Liver (tissue), 8 donors: ENCODE measurements at regions not wholly inside any gene's neighbourhood (a gene's known extent, or its start where the extent isn't known, plus 50 kb on each side); places are given as distances from the start of the nearest gene placed in this dataset.

Experiments used
- DNase-seq: peaks from one replicate; pipeline ENCODE4 v3.0.0-alpha.2; 2017; ENCODE audit warnings: low spot score
- H3K27ac ChIP-seq, 2 donors: one replicate each; pipeline ENCODE4 v1.7.0; 2013; ENCODE audit warnings: inconsistent platforms in 2 of 2, low read length in 2 of 2, control low read depth in 1 of 2, low read depth in 1 of 2, mild to moderate bottlenecking in 1 of 2
- H3K27me3 ChIP-seq, 4 donors: one replicate each; pipeline versions ENCODE4 v1.6.1 to v1.7.0; 2013; ENCODE audit warnings: low read length in 3 of 4, inconsistent platforms in 1 of 4, mild to moderate bottlenecking in 1 of 4, moderate library complexity in 1 of 4; ENCODE audit not compliant: control insufficient read depth in 4 of 4, insufficient read depth in 4 of 4
- H3K36me3 ChIP-seq, 4 donors: one replicate each; pipeline versions ENCODE4 v1.6.1 to v1.7.0; 2013; ENCODE audit warnings: low read length in 3 of 4, mild to moderate bottlenecking in 3 of 4, low read depth in 1 of 4, moderate library complexity in 1 of 4; ENCODE audit not compliant: control insufficient read depth in 4 of 4, insufficient read depth in 3 of 4
- H3K4me1 ChIP-seq, 4 donors: one replicate each; pipeline versions ENCODE4 v1.6.1 to v1.7.0; 2013; ENCODE audit warnings: low read length in 3 of 4, mild to moderate bottlenecking in 3 of 4, moderate library complexity in 1 of 4; ENCODE audit not compliant: control insufficient read depth in 4 of 4, insufficient read depth in 4 of 4
- H3K4me3 ChIP-seq, 3 donors: one replicate each; pipeline versions ENCODE4 v1.6.1 to v1.7.0; 2013; ENCODE audit warnings: low read length in 3 of 3, control low read depth in 1 of 3, low read depth in 1 of 3, mild to moderate bottlenecking in 1 of 3
- H3K9ac ChIP-seq, 2 donors: one replicate each; pipeline ENCODE4 v1.7.0; 2013; ENCODE audit warnings: low read length in 2 of 2, mild to moderate bottlenecking in 2 of 2, moderate library complexity in 2 of 2, control low read depth in 1 of 2, low read depth in 1 of 2
- H3K9me3 ChIP-seq, 4 donors: one replicate each; pipeline versions ENCODE4 v1.6.1 to v1.7.0; 2013; ENCODE audit warnings: low read length in 3 of 4; ENCODE audit not compliant: control insufficient read depth in 4 of 4
- ATF3 ChIP-seq: IDR thresholded peaks from 2 replicates; pipeline ENCODE4 v1.6.1; 2016; ENCODE audit warnings: antibody characterized with exemption
- CTCF ChIP-seq: fragments of 150-350 bp; IDR thresholded peaks from 2 replicates; pipeline ENCODE4 v1.5.1; 2017; ENCODE audit warnings: improper control_type of control experiment, low read depth, low read length; ENCODE audit not compliant: missing input control
- EGR1 ChIP-seq, 2 donors: IDR thresholded peaks; 2 replicates each; pipeline ENCODE4 v1.6.1; 2016 to 2018; ENCODE audit warnings: antibody characterized with exemption in 2 of 2, low read depth in 2 of 2
- FOXA1 ChIP-seq: IDR thresholded peaks from 2 replicates; pipeline ENCODE4 v1.6.1; 2016; ENCODE audit warnings: antibody characterized with exemption
- FOXA2 ChIP-seq: IDR thresholded peaks from 2 replicates; pipeline ENCODE4 v1.6.1; 2016; ENCODE audit warnings: antibody characterized with exemption
- HNF4G ChIP-seq: IDR thresholded peaks from 2 replicates; pipeline ENCODE4 v1.6.1; 2016; ENCODE audit warnings: antibody characterized with exemption
- REST ChIP-seq: IDR thresholded peaks from 2 replicates; pipeline ENCODE4 v1.6.1; 2016; ENCODE audit warnings: antibody characterized with exemption, mild to moderate bottlenecking
- SP1 ChIP-seq: IDR thresholded peaks from 2 replicates; pipeline ENCODE4 v1.6.1; 2018; ENCODE audit warnings: antibody characterized with exemption, mild to moderate bottlenecking
- TAF1 ChIP-seq: conservative IDR thresholded peaks from 2 replicates; pipeline ENCODE4 v1.6.1; 2016; ENCODE audit warnings: antibody characterized with exemption, mild to moderate bottlenecking
- YY1 ChIP-seq: IDR thresholded peaks from 2 replicates; pipeline ENCODE4 v1.6.1; 2016; ENCODE audit warnings: antibody characterized with exemption, mild to moderate bottlenecking
- WGBS: extraction: QIAGEN DNeasy Blood & Tissue Kit; methylation state at CpG from one replicate; pipeline ENCODE4 v1.1.7; 2013; 5-methylcytosine and 5-hydroxymethylcytosine counted together
- donor health status: healthy.
- donor health status: healthy.
- donor health status: healthy.
- donor health status: healthy.
- donor health status: healthy.

GRCh38 chr20:51275826-51276225, 252.9 kb upstream of the KCNG1 start:
- H3K9me3 ChIP-seq, result peaks cover 0 to 2% (median 1%) of the 10 kb centered on the region in 4 donors
- H3K4me1 ChIP-seq, result no peaks in the 10 kb centered on the region
- DNase-seq, result no peak
- H3K27me3 ChIP-seq, result peaks cover 0 to 4% (median 3%) of the 10 kb centered on the region in 4 donors
- WGBS, result 50% methylated on average over 14 of the region's 14 CpGs
- no peak overlapping the region for H3K9ac ChIP-seq
- no peak overlapping the region for H3K4me3 ChIP-seq
- no peaks in the 10 kb centered on the region for H3K36me3 ChIP-seq
- TF ChIP-seq YY1 (no peak), REST (no peak)
- no peak overlapping the region for H3K27ac ChIP-seq

- H3K4me3 ChIP-seq, result no peak overlapping the region
- no peak for TF ChIP-seq TAF1
- no peak for TF ChIP-seq FOXA2
- TF ChIP-seq CTCF, result no peak
- no peak for TF ChIP-seq ATF3
- TF ChIP-seq FOXA1, result no peak
- no peak for TF ChIP-seq EGR1 (IDR thresholded peaks at IDR 0.05; ENCODE audit: low read depth in 2 of 2)
- peaks cover 0 to 5% (median 3%) of the 10 kb centered on the region in 4 donors for H3K9me3 ChIP-seq
- H3K9ac ChIP-seq, result no peak overlapping the region
- no peak for DNase-seq
- 63% methylated on average over 5 of the region's 5 CpGs for WGBS
- H3K27ac ChIP-seq, result no peak overlapping the region
- H3K36me3 ChIP-seq, result no peaks in the 10 kb centered on the region
- peaks cover 0 to 4% (median 3%) of the 10 kb centered on the region in 4 donors for H3K27me3 ChIP-seq
- H3K4me1 ChIP-seq, result no peaks in the 10 kb centered on the region
These were observed 252.3 kb upstream of the KCNG1 start for GRCh38 chr20:51275181-51275580.

- Histone ChIP-seq H3K9me3 (peaks cover 0 to 5% (median 2%) of the 10 kb centered on the region in 4 donors), H3K27me3 (peaks cover 0 to 4% (median 1%) of the 10 kb centered on the region in 4 donors), H3K36me3 (no peaks in the 10 kb centered on the region), H3K4me3 (no peak overlapping the region), H3K4me1 (no peaks in the 10 kb centered on the region), H3K9ac (no peak overlapping the region), H3K27ac (no peak overlapping the region)
- WGBS, result 80% methylated on average over 5 of the region's 5 CpGs
- TF ChIP-seq HNF4G (no peak), SP1 (no peak), ATF3 (no peak), FOXA1 (no peak)
- DNase-seq, result no peak
These were observed 249.5 kb upstream of the KCNG1 start for GRCh38 chr20:51272401-51272800.
